IPS DF 4.7 (cell line): ENCODE measurements at regions not wholly inside any gene's neighbourhood (a gene's known extent, or its start where the extent isn't known, plus 50 kb on each side); places are given as distances from the start of the nearest gene placed in this dataset.

ENCODE experiments used
- DNase-seq: peaks from one replicate; pipeline ENCODE4 v3.0.0-alpha.2; 2013; ENCODE audit warnings: low spot score; ENCODE audit errors: extremely low read depth

GRCh38 chr1:87951852-87952251 lies 623.2 kb downstream of the LMO4 start:
- no peak for DNase-seq

GRCh38 chr1:87953121-87953520 lies 624.4 kb downstream of the LMO4 start:
- DNase-seq, result no peak

- no peak for DNase-seq
Observed at GRCh38 chr1:87953732-87954344, 625.2 kb downstream of the LMO4 start.

GRCh38 chr1:87955038-87955437 lies 626.4 kb downstream of the LMO4 start:
- DNase-seq, result no peak

- no peak for DNase-seq
Observed at GRCh38 chr1:87956072-87956471, 627.4 kb downstream of the LMO4 start.

GRCh38 chr1:87956750-87957149 lies 628.1 kb downstream of the LMO4 start:
- no peak for DNase-seq

- DNase-seq, result no peak
Observed at GRCh38 chr1:87957331-87957730, 628.7 kb downstream of the LMO4 start.

- no peak for DNase-seq
Observed at GRCh38 chr1:87958201-87958600, 629.5 kb downstream of the LMO4 start.

GRCh38 chr1:87958716-87959115 lies 630.0 kb downstream of the LMO4 start:
- no peak for DNase-seq

GRCh38 chr1:87959236-87959635 lies 630.6 kb downstream of the LMO4 start:
- DNase-seq, result no peak

GRCh38 chr1:87961992-87962391 lies 633.3 kb downstream of the LMO4 start:
- no peak for DNase-seq

GRCh38 chr1:87963556-87963955 lies 634.9 kb downstream of the LMO4 start:
- no peak for DNase-seq

- no peak for DNase-seq
Observed at GRCh38 chr1:87965193-87965592, 636.5 kb downstream of the LMO4 start.

GRCh38 chr1:87968197-87968955 lies 639.7 kb downstream of the LMO4 start:
- DNase-seq, result no peak

- DNase-seq, result no peak
Observed at GRCh38 chr1:87969040-87969439, 640.4 kb downstream of the LMO4 start.

GRCh38 chr1:87972811-87973210 lies 644.1 kb downstream of the LMO4 start:
- DNase-seq, result no peak

- DNase-seq, result no peak
Observed at GRCh38 chr1:87973896-87974295, 645.2 kb downstream of the LMO4 start.

GRCh38 chr1:87976316-87976715 lies 647.6 kb downstream of the LMO4 start:
- DNase-seq, result no peak

- no peak for DNase-seq
Observed at GRCh38 chr1:87977145-87977544, 648.5 kb downstream of the LMO4 start.

- no peak for DNase-seq
Observed at GRCh38 chr1:87979079-87979478, 650.4 kb downstream of the LMO4 start.

GRCh38 chr1:87980494-87980893 lies 651.8 kb downstream of the LMO4 start:
- no peak for DNase-seq

GRCh38 chr1:87981386-87981785 lies 652.7 kb downstream of the LMO4 start:
- no peak for DNase-seq

GRCh38 chr1:87981810-87982209 lies 653.1 kb downstream of the LMO4 start:
- DNase-seq, result no peak
